ENCODE measurements at regions not wholly inside any gene's neighbourhood (a gene's known extent, or its start where the extent isn't known, plus 50 kb on each side); places are given as distances from the start of the nearest gene placed in this dataset.

GRCh38 chr13:76019421-76020044, 383.4 kb downstream of the LMO7 start:
- dilution Hi-C loops (cut with MboI; ENCODE audit: extremely low pct_ligation_motif_present, low sequenced_read_pairs): no loop called here

More at GRCh38 chr13:76019421-76020044, 383.4 kb downstream of the LMO7 start:
- Histone ChIP-seq H3K27me3 (ENCODE audit: control insufficient read depth in 2 of 2, insufficient read depth in 2 of 2, low read length in 2 of 2) (peaks cover 0 to 2% of the 10 kb centered on the region in 2 experiments), H3K4me1 (ENCODE audit: control insufficient read depth, extremely low read depth, insufficient read depth, low read length) (no peaks in the 10 kb centered on the region), H3K4me3 (replicated peaks in 1 of 3; ENCODE audit: insufficient read depth in 1 of 3, low read depth in 1 of 3, low read length in 3 of 3) (no peak overlapping the region), H3K27ac (ENCODE audit: insufficient read depth, low read depth, low read length) (no peak overlapping the region), H3K9me1 (replicated peaks; ENCODE audit: control insufficient read depth, extremely low read depth, insufficient read depth, low read length) (no peaks in the 10 kb centered on the region), H3K36me3 (ENCODE audit: control insufficient read depth in 2 of 2, extremely low read depth in 1 of 2, insufficient read depth in 2 of 2, low read length in 2 of 2) (no peaks in the 10 kb centered on the region), H3K79me2 (ENCODE audit: control insufficient read depth, insufficient read depth, low read length) (no peaks in the 10 kb centered on the region), H3K9me3 (replicated peaks; ENCODE audit: control insufficient read depth, insufficient read depth, low read length) (no peaks in the 10 kb centered on the region), H2AFZ (ENCODE audit: low read depth, low read length) (no peak overlapping the region), H3K4me2 (ENCODE audit: insufficient read depth, low read length) (no peak overlapping the region), H3K9ac (replicated peaks; ENCODE audit: extremely low read depth, insufficient read depth, low read length) (no peak overlapping the region), H4K20me1 (replicated peaks; ENCODE audit: control insufficient read depth, extremely low read depth, insufficient read depth, low read length) (no peaks in the 10 kb centered on the region)
- no TSS peak for BruUV-seq (replicated peaks)
- DNase-seq (ENCODE audit: low read depth, low spot score): no peak
- intact Hi-C loops (cut with micrococcal nuclease): loop anchor here (1.0 to 5.0 kb wide), 4 partner anchors 143 to 884 kb away; no protein-coding TSS in a partner anchor
- TF ChIP-seq MAX (IDR thresholded peaks at IDR 0.05; ENCODE audit: insufficient read depth, insufficient read length): no peak
- TF ChIP-seq CTCF (IDR thresholded peaks at IDR 0.05; ENCODE audit: extremely low read depth in 1 of 2, insufficient read depth in 1 of 2, low read depth in 1 of 2, low read length in 2 of 2): peak; percentile 27 to 49
- no peak for TF ChIP-seq EZH2 (IDR thresholded peaks at IDR 0.05; ENCODE audit: borderline replicate concordance, low read depth, low read length, severe bottlenecking)
- CTCF ChIA-PET: interaction anchor here (0.9 to 2.2 kb wide), 2 partner anchors 324 to 884 kb away, joined by 3 to 5 read pairs; no protein-coding TSS in a partner anchor
- FAIRE-seq: no peak
- POLR2A ChIA-PET: no interaction called here

Measured in endothelial cell of umbilical vein (primary cell).